ENCODE measurements at regions not wholly inside any gene's neighbourhood (a gene's known extent, or its start where the extent isn't known, plus 50 kb on each side); places are given as distances from the start of the nearest gene placed in this dataset.

- DNase-seq (ENCODE audit: low spot score), result no peak
- H3K4me3 ChIP-seq (ENCODE audit: severe bottlenecking), result no peak overlapping the region
- peaks cover 3% of the 10 kb centered on the region for H3K9me3 ChIP-seq (ENCODE audit: severe bottlenecking)
- no peaks in the 10 kb centered on the region for H3K36me3 ChIP-seq (ENCODE audit: low read depth)
- no peak for ATAC-seq (ENCODE audit: low read depth)
- H3K27me3 ChIP-seq (ENCODE audit: insufficient read depth, poor library complexity, severe bottlenecking), result peaks cover 7% of the 10 kb centered on the region
- H3K4me1 ChIP-seq (ENCODE audit: insufficient read depth, poor library complexity, severe bottlenecking), result no peaks in the 10 kb centered on the region
- H3K27ac ChIP-seq (ENCODE audit: poor library complexity, severe bottlenecking), result no peak overlapping the region
- no peak for TF ChIP-seq CTCF (IDR thresholded peaks at IDR 0.05; ENCODE audit: poor library complexity, severe bottlenecking)
These were observed 209.0 kb downstream of the RGS9 start for GRCh38 chr17:65346166-65346565.

- ATAC-seq (ENCODE audit: low read depth) (no peak), DNase-seq (ENCODE audit: low spot score) (no peak)
- H3K27ac ChIP-seq (ENCODE audit: poor library complexity, severe bottlenecking), result no peak overlapping the region
- H3K9me3 ChIP-seq (ENCODE audit: severe bottlenecking), result peaks cover 1% of the 10 kb centered on the region
- H3K4me1 ChIP-seq (ENCODE audit: insufficient read depth, poor library complexity, severe bottlenecking), result no peaks in the 10 kb centered on the region
- no peaks in the 10 kb centered on the region for H3K36me3 ChIP-seq (ENCODE audit: low read depth)
- H3K4me3 ChIP-seq (ENCODE audit: severe bottlenecking), result no peak overlapping the region
- peaks cover 7% of the 10 kb centered on the region for H3K27me3 ChIP-seq (ENCODE audit: insufficient read depth, poor library complexity, severe bottlenecking)
- TF ChIP-seq CTCF (IDR thresholded peaks at IDR 0.05; ENCODE audit: poor library complexity, severe bottlenecking), result no peak
These were observed 208.3 kb downstream of the RGS9 start for GRCh38 chr17:65345261-65346005.

GRCh38 chr17:65340401-65340800 is 203.2 kb downstream of the RGS9 start:
- H3K4me1 ChIP-seq (ENCODE audit: insufficient read depth, poor library complexity, severe bottlenecking), result no peaks in the 10 kb centered on the region
- no peak for ATAC-seq (ENCODE audit: low read depth)
- no peak overlapping the region for H3K27ac ChIP-seq (ENCODE audit: poor library complexity, severe bottlenecking)
- no peaks in the 10 kb centered on the region for H3K36me3 ChIP-seq (ENCODE audit: low read depth)
- no peaks in the 10 kb centered on the region for H3K27me3 ChIP-seq (ENCODE audit: insufficient read depth, poor library complexity, severe bottlenecking)
- H3K4me3 ChIP-seq (ENCODE audit: severe bottlenecking), result no peak overlapping the region
- TF ChIP-seq CTCF (IDR thresholded peaks at IDR 0.05; ENCODE audit: poor library complexity, severe bottlenecking), result no peak
- H3K9me3 ChIP-seq (ENCODE audit: severe bottlenecking), result no peaks in the 10 kb centered on the region
- no peak for DNase-seq (ENCODE audit: low spot score)

- H3K4me3 ChIP-seq (ENCODE audit: severe bottlenecking), result no peak overlapping the region
- no peaks in the 10 kb centered on the region for H3K4me1 ChIP-seq (ENCODE audit: insufficient read depth, poor library complexity, severe bottlenecking)
- H3K36me3 ChIP-seq (ENCODE audit: low read depth), result no peaks in the 10 kb centered on the region
- H3K27me3 ChIP-seq (ENCODE audit: insufficient read depth, poor library complexity, severe bottlenecking), result no peaks in the 10 kb centered on the region
- no peak overlapping the region for H3K27ac ChIP-seq (ENCODE audit: poor library complexity, severe bottlenecking)
- H3K9me3 ChIP-seq (ENCODE audit: severe bottlenecking), result no peaks in the 10 kb centered on the region
- no peak for TF ChIP-seq CTCF (IDR thresholded peaks at IDR 0.05; ENCODE audit: poor library complexity, severe bottlenecking)
- ATAC-seq (ENCODE audit: low read depth) (no peak), DNase-seq (ENCODE audit: low spot score) (no peak)
These were observed 197.2 kb downstream of the RGS9 start for GRCh38 chr17:65334406-65334805.

GRCh38 chr17:65332779-65333178 is 195.6 kb downstream of the RGS9 start:
- Histone ChIP-seq H3K9me3 (ENCODE audit: severe bottlenecking) (no peaks in the 10 kb centered on the region), H3K27me3 (ENCODE audit: insufficient read depth, poor library complexity, severe bottlenecking) (no peaks in the 10 kb centered on the region), H3K4me3 (ENCODE audit: severe bottlenecking) (no peak overlapping the region), H3K4me1 (ENCODE audit: insufficient read depth, poor library complexity, severe bottlenecking) (no peaks in the 10 kb centered on the region), H3K36me3 (ENCODE audit: low read depth) (no peaks in the 10 kb centered on the region), H3K27ac (ENCODE audit: poor library complexity, severe bottlenecking) (no peak overlapping the region)
- DNase-seq (ENCODE audit: low spot score), result no peak
- no peak for TF ChIP-seq CTCF (IDR thresholded peaks at IDR 0.05; ENCODE audit: poor library complexity, severe bottlenecking)
- ATAC-seq (ENCODE audit: low read depth), result no peak

Data from RWPE2 (cell line).